ENCODE measurements at regions not wholly inside any gene's neighbourhood (a gene's known extent, or its start where the extent isn't known, plus 50 kb on each side); places are given as distances from the start of the nearest gene placed in this dataset.
A peak's percentile ranks its signal among the peaks of the same experiment; 100 is the strongest.

DNA sequence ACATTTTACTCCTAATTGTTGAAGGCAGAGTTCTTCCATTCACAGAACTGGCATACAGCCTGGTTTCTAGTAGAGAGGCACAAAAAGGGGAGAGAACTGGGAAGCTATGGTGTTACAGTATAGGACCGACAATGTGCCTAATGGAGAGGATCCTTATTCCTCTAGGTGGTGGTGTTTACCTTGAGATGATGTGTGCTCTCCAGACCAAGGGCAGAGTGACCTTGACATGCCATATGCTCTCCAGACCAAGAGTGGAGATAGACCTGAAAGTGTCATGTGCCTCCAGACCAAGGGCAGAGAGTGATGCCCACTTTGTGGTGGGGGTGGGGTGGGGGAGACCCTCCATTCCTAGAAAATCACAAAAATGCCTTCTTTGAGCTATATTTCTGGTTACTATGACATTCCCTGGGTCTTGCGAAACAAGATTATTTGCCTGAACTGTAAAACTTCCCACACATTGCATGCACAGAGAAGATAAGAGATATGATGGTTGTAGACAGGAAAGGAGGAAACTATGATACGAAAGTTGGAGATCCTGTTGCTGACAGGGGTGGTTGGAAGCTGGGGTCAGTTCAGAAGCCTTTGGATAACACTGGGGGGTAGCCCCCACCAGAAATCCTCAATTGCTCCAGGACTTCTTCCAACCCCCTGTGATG lies 119.7 kb downstream of the TEX13C start (continued):
- TF ChIP-seq, protein P1, sequence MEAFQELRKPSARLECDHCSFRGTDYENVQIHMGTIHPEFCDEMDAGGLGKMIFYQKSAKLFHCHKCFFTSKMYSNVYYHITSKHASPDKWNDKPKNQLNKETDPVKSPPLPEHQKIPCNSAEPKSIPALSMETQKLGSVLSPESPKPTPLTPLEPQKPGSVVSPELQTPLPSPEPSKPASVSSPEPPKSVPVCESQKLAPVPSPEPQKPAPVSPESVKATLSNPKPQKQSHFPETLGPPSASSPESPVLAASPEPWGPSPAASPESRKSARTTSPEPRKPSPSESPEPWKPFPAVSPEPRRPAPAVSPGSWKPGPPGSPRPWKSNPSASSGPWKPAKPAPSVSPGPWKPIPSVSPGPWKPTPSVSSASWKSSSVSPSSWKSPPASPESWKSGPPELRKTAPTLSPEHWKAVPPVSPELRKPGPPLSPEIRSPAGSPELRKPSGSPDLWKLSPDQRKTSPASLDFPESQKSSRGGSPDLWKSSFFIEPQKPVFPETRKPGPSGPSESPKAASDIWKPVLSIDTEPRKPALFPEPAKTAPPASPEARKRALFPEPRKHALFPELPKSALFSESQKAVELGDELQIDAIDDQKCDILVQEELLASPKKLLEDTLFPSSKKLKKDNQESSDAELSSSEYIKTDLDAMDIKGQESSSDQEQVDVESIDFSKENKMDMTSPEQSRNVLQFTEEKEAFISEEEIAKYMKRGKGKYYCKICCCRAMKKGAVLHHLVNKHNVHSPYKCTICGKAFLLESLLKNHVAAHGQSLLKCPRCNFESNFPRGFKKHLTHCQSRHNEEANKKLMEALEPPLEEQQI (IDR thresholded peaks at IDR 0.05), result peak; percentile 71
- TF ChIP-seq HDGF (IDR thresholded peaks at IDR 0.05), result no peak
- no peak for TF ChIP-seq MTA1 (IDR thresholded peaks at IDR 0.05; ENCODE audit: borderline replicate concordance)
- no peak for TF ChIP-seq ZNF316 (IDR thresholded peaks at IDR 0.05)
- no peak for TF ChIP-seq SLC30A9 (CRISPR knock-in tag; IDR thresholded peaks at IDR 0.05)
- TF ChIP-seq PYGO2 (tag; IDR thresholded peaks at IDR 0.05), result 0 out of 2 replicates have a peak, but pooled peaks have one; percentile 48
- TF ChIP-seq GABPA (tag; conservative IDR thresholded peaks at IDR 0.05; ENCODE audit: low read depth), result no peak
- TF ChIP-seq, protein P2, sequence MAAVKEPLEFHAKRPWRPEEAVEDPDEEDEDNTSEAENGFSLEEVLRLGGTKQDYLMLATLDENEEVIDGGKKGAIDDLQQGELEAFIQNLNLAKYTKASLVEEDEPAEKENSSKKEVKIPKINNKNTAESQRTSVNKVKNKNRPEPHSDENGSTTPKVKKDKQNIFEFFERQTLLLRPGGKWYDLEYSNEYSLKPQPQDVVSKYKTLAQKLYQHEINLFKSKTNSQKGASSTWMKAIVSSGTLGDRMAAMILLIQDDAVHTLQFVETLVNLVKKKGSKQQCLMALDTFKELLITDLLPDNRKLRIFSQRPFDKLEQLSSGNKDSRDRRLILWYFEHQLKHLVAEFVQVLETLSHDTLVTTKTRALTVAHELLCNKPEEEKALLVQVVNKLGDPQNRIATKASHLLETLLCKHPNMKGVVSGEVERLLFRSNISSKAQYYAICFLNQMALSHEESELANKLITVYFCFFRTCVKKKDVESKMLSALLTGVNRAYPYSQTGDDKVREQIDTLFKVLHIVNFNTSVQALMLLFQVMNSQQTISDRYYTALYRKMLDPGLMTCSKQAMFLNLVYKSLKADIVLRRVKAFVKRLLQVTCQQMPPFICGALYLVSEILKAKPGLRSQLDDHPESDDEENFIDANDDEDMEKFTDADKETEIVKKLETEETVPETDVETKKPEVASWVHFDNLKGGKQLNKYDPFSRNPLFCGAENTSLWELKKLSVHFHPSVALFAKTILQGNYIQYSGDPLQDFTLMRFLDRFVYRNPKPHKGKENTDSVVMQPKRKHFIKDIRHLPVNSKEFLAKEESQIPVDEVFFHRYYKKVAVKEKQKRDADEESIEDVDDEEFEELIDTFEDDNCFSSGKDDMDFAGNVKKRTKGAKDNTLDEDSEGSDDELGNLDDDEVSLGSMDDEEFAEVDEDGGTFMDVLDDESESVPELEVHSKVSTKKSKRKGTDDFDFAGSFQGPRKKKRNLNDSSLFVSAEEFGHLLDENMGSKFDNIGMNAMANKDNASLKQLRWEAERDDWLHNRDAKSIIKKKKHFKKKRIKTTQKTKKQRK (IDR thresholded peaks at IDR 0.05; ENCODE audit: borderline replicate concordance, low read depth, low read length), result no peak
- TF ChIP-seq IFI16 (CRISPR knock-in tag; IDR thresholded peaks at IDR 0.05), result no peak
- no peak for TF ChIP-seq MXI1 (IDR thresholded peaks at IDR 0.05; ENCODE audit: low read depth, low read length)
- TF ChIP-seq RBM17 (IDR thresholded peaks at IDR 0.05; ENCODE audit: borderline replicate concordance, low read depth, low read length), result no peak
- TF ChIP-seq, protein P3, sequence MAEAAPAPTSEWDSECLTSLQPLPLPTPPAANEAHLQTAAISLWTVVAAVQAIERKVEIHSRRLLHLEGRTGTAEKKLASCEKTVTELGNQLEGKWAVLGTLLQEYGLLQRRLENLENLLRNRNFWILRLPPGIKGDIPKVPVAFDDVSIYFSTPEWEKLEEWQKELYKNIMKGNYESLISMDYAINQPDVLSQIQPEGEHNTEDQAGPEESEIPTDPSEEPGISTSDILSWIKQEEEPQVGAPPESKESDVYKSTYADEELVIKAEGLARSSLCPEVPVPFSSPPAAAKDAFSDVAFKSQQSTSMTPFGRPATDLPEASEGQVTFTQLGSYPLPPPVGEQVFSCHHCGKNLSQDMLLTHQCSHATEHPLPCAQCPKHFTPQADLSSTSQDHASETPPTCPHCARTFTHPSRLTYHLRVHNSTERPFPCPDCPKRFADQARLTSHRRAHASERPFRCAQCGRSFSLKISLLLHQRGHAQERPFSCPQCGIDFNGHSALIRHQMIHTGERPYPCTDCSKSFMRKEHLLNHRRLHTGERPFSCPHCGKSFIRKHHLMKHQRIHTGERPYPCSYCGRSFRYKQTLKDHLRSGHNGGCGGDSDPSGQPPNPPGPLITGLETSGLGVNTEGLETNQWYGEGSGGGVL (CRISPR knock-in tag; IDR thresholded peaks at IDR 0.05), result no peak
- TF ChIP-seq, protein P4, sequence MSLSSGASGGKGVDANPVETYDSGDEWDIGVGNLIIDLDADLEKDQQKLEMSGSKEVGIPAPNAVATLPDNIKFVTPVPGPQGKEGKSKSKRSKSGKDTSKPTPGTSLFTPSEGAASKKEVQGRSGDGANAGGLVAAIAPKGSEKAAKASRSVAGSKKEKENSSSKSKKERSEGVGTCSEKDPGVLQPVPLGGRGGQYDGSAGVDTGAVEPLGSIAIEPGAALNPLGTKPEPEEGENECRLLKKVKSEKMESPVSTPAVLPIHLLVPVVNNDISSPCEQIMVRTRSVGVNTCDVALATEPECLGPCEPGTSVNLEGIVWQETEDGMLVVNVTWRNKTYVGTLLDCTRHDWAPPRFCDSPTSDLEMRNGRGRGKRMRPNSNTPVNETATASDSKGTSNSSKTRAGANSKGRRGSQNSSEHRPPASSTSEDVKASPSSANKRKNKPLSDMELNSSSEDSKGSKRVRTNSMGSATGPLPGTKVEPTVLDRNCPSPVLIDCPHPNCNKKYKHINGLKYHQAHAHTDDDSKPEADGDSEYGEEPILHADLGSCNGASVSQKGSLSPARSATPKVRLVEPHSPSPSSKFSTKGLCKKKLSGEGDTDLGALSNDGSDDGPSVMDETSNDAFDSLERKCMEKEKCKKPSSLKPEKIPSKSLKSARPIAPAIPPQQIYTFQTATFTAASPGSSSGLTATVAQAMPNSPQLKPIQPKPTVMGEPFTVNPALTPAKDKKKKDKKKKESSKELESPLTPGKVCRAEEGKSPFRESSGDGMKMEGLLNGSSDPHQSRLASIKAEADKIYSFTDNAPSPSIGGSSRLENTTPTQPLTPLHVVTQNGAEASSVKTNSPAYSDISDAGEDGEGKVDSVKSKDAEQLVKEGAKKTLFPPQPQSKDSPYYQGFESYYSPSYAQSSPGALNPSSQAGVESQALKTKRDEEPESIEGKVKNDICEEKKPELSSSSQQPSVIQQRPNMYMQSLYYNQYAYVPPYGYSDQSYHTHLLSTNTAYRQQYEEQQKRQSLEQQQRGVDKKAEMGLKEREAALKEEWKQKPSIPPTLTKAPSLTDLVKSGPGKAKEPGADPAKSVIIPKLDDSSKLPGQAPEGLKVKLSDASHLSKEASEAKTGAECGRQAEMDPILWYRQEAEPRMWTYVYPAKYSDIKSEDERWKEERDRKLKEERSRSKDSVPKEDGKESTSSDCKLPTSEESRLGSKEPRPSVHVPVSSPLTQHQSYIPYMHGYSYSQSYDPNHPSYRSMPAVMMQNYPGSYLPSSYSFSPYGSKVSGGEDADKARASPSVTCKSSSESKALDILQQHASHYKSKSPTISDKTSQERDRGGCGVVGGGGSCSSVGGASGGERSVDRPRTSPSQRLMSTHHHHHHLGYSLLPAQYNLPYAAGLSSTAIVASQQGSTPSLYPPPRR (CRISPR knock-in tag; IDR thresholded peaks at IDR 0.05; ENCODE audit: borderline replicate concordance), result no peak
- no peak for TF ChIP-seq MAFG (tag; conservative IDR thresholded peaks at IDR 0.05)
- TF ChIP-seq ZNF584 (CRISPR knock-in tag; IDR thresholded peaks at IDR 0.05; ENCODE audit: low read depth), result no peak
- TF ChIP-seq MIER1 (IDR thresholded peaks at IDR 0.05; ENCODE audit: low read depth), result no peak
